CD14-positive monocyte (primary cell): ENCODE measurements at regions not wholly inside any gene's neighbourhood (a gene's known extent, or its start where the extent isn't known, plus 50 kb on each side); places are given as distances from the start of the nearest gene placed in this dataset.

ENCODE experiments used
- DNase-seq, 3 donors: peaks; one replicate each; pipeline ENCODE4 v3.0.0-alpha.2; 2011 to 2022
- H2AFZ ChIP-seq: 2 replicates; pipeline ENCODE4 v1.6.0; 2012; ENCODE audit warnings: mild to moderate bottlenecking, low read depth, low read length, inconsistent platforms; ENCODE audit not compliant: insufficient read depth, poor library complexity, severe bottlenecking
- H3K27ac ChIP-seq, 2 donors: 1 replicate in 1 of 2; 2 replicates in 1 of 2; pipeline ENCODE4 v1.5.1; 2012 to 2013; ENCODE audit warnings: low read length in 2 of 2, control low read depth in 1 of 2, inconsistent platforms in 1 of 2, low read depth in 1 of 2, mild to moderate bottlenecking in 1 of 2
- H3K27me3 ChIP-seq, 2 donors: one replicate each; pipeline versions ENCODE4 v1.6.0 to v1.6.1; 2011 to 2013; ENCODE audit warnings: low read length in 2 of 2; ENCODE audit not compliant: control insufficient read depth in 2 of 2, insufficient read depth in 2 of 2
- H3K36me3 ChIP-seq, 2 donors: replicated peaks in 1 of 2; 1 replicate in 1 of 2; 2 replicates in 1 of 2; pipeline versions ENCODE4 v1.5.1 to v1.6.1; 2012 to 2013; ENCODE audit warnings: low read length in 2 of 2, control low read depth in 1 of 2, inconsistent platforms in 1 of 2, mild to moderate bottlenecking in 1 of 2; ENCODE audit not compliant: insufficient read depth in 2 of 2, control insufficient read depth in 1 of 2
- H3K4me1 ChIP-seq, 2 donors: 1 replicate in 1 of 2; 2 replicates in 1 of 2; pipeline versions ENCODE4 v1.5.1 to v1.6.1; 2012 to 2013; ENCODE audit warnings: low read length in 2 of 2, control low read depth in 1 of 2, inconsistent platforms in 1 of 2, mild to moderate bottlenecking in 1 of 2, moderate library complexity in 1 of 2; ENCODE audit not compliant: insufficient read depth in 2 of 2, control insufficient read depth in 1 of 2
- H3K4me2 ChIP-seq: replicated peaks from 2 replicates; pipeline ENCODE3; 2012; ENCODE audit warnings: low read length, moderate library complexity, mild to moderate bottlenecking; ENCODE audit not compliant: poor library complexity, severe bottlenecking; ENCODE audit errors: extremely low read depth
- H3K4me3 ChIP-seq, 3 experiments: fragments of 200-600 bp in 1 of 3; sonication (generic) in 1 of 3; replicated peaks in 1 of 3; 1 replicate in 2 of 3; 2 replicates in 1 of 3; pipeline ENCODE4 v1.5.1; 2011 to 2013; ENCODE audit warnings: low read length in 3 of 3, mild to moderate bottlenecking in 3 of 3, control low read depth in 2 of 3, low read depth in 2 of 3, inconsistent platforms in 1 of 3, moderate library complexity in 1 of 3
- H3K79me2 ChIP-seq: 2 replicates; pipeline ENCODE4 v1.6.0; 2012; ENCODE audit warnings: mild to moderate bottlenecking, control low read depth, inconsistent platforms, low read length, moderate library complexity; ENCODE audit not compliant: insufficient read depth
- H3K9ac ChIP-seq: 2 replicates; pipeline ENCODE4 v1.6.0; 2017; ENCODE audit warnings: low read length, mild to moderate bottlenecking; ENCODE audit not compliant: insufficient read depth, poor library complexity, severe bottlenecking
- H3K9me3 ChIP-seq, 2 donors: replicated peaks in 1 of 2; 1 replicate in 1 of 2; 2 replicates in 1 of 2; pipeline versions ENCODE4 v1.5.1 to v1.6.1; 2012 to 2013; ENCODE audit warnings: low read length in 2 of 2, control low read depth in 1 of 2; ENCODE audit not compliant: control insufficient read depth in 1 of 2, insufficient read depth in 1 of 2
- H4K20me1 ChIP-seq: 2 replicates; pipeline ENCODE4 v1.6.0; 2012; ENCODE audit warnings: mild to moderate bottlenecking, low read length, control low read depth, moderate library complexity; ENCODE audit not compliant: insufficient read depth
- H3K27ac Mint-ChIP-seq, 7 donors: one replicate each; pipeline ENCODE4 v1.8.0; 2020; ENCODE audit warnings: mild to moderate bottlenecking in 7 of 7, mixed read lengths in 7 of 7, moderate library complexity in 6 of 7, inconsistent platforms in 2 of 7
- H3K27me3 Mint-ChIP-seq, 3 donors: one replicate each; pipeline ENCODE4 v1.8.0; 2021 to 2022; ENCODE audit warnings: low read depth in 3 of 3, mild to moderate bottlenecking in 3 of 3, mixed read lengths in 3 of 3, moderate library complexity in 3 of 3, inconsistent platforms in 1 of 3
- H3K36me3 Mint-ChIP-seq, 2 donors: one replicate each; pipeline ENCODE4 v1.8.0; 2020; ENCODE audit warnings: mixed read lengths in 2 of 2, inconsistent platforms in 1 of 2, mild to moderate bottlenecking in 1 of 2
- H3K4me1 Mint-ChIP-seq: one replicate; pipeline ENCODE4 v1.8.0; 2020; ENCODE audit warnings: mild to moderate bottlenecking, mixed read lengths
- H3K4me3 Mint-ChIP-seq, 2 donors: one replicate each; pipeline ENCODE4 v1.8.0; 2020; ENCODE audit warnings: mild to moderate bottlenecking in 2 of 2, mixed read lengths in 2 of 2, moderate library complexity in 1 of 2
- H3K9me3 Mint-ChIP-seq, 7 donors: one replicate each; pipeline ENCODE4 v1.8.0; 2020 to 2022; ENCODE audit warnings: mixed read lengths in 7 of 7, mild to moderate bottlenecking in 6 of 7, moderate library complexity in 6 of 7, inconsistent platforms in 2 of 7
- CTCF ChIP-seq: fragments of 200-600 bp; IDR thresholded peaks from one replicate; pipeline ENCODE4 v1.8.0; 2022; ENCODE audit warnings: antibody characterized with exemption, mild to moderate bottlenecking
- WGBS: methylation state at CpG from one replicate; pipeline ENCODE4 v1.1.5; 2013; ENCODE audit warnings: missing lambda C conversion rate; ENCODE audit not compliant: insufficient coverage; 5-methylcytosine and 5-hydroxymethylcytosine counted together
- intact Hi-C, 2 donors: fragments of 100-400 bp; cut with micrococcal nuclease; formaldehyde crosslinking; loops; one replicate each; pipeline versions ENCODE4 v1.15.0 to v1.15.1; 2023

GRCh38 chr10:121048749-121049148 lies 197.6 kb downstream of the WDR11 start:
- no peaks in the 10 kb centered on the region for H3K4me1 Mint-ChIP-seq
- Histone ChIP-seq H3K9me3 (peaks cover 0 to 2% of the 10 kb centered on the region in 2 donors), H3K27ac (no peak overlapping the region), H3K9ac (no peak overlapping the region), H2AFZ (no peak overlapping the region), H3K27me3 (peaks cover 0 to 8% of the 10 kb centered on the region in 2 donors), H3K4me1 (no peaks in the 10 kb centered on the region), H3K4me2 (no peak overlapping the region), H3K36me3 (no peaks in the 10 kb centered on the region), H4K20me1 (no peaks in the 10 kb centered on the region), H3K79me2 (no peaks in the 10 kb centered on the region), H3K4me3 (no peak overlapping the region)
- no peaks in the 10 kb centered on the region for H3K36me3 Mint-ChIP-seq
- intact Hi-C loops, result no loop called here
- WGBS, result no CpG with 5 or more reads among the region's 3 CpGs
- H3K4me3 Mint-ChIP-seq, result no peak overlapping the region
- H3K27me3 Mint-ChIP-seq, result peaks cover 3 to 17% (median 4%) of the 10 kb centered on the region in 3 donors
- no peak for TF ChIP-seq CTCF
- no peak overlapping the region for H3K27ac Mint-ChIP-seq
- H3K9me3 Mint-ChIP-seq, result peaks cover 0 to 18% (median 2%) of the 10 kb centered on the region in 7 donors
- DNase-seq, result no peak

- no peaks in the 10 kb centered on the region for H3K36me3 ChIP-seq
- no peaks in the 10 kb centered on the region for H3K4me1 ChIP-seq
- H3K27ac Mint-ChIP-seq, result no peak overlapping the region
- peaks cover 0 to 18% (median 2%) of the 10 kb centered on the region in 7 donors for H3K9me3 Mint-ChIP-seq
- no peak overlapping the region for H3K4me2 ChIP-seq
- peaks cover 0 to 2% of the 10 kb centered on the region in 2 donors for H3K9me3 ChIP-seq
- no peaks in the 10 kb centered on the region for H3K79me2 ChIP-seq
- no peak overlapping the region for H3K27ac ChIP-seq
- DNase-seq, result no peak
- intact Hi-C loops, result no loop called here
- no peaks in the 10 kb centered on the region for H3K4me1 Mint-ChIP-seq
- H3K27me3 Mint-ChIP-seq, result peaks cover 1 to 21% (median 4%) of the 10 kb centered on the region in 3 donors
- H2AFZ ChIP-seq, result no peak overlapping the region
- H3K4me3 Mint-ChIP-seq, result no peak overlapping the region
- no peak overlapping the region for H3K4me3 ChIP-seq
- H4K20me1 ChIP-seq, result no peaks in the 10 kb centered on the region
- H3K9ac ChIP-seq, result no peak overlapping the region
- no peaks in the 10 kb centered on the region for H3K36me3 Mint-ChIP-seq
- TF ChIP-seq CTCF, result no peak
- no CpG with 5 or more reads among the region's 2 CpGs for whole genome bisulfite sequencing
- H3K27me3 ChIP-seq, result peaks cover 0 to 8% of the 10 kb centered on the region in 2 donors
Measured at GRCh38 chr10:121049489-121049888, 198.3 kb downstream of the WDR11 start.
